HCT116 (cell line): ENCODE measurements at regions not wholly inside any gene's neighbourhood (a gene's known extent, or its start where the extent isn't known, plus 50 kb on each side); places are given as distances from the start of the nearest gene placed in this dataset.

Source experiments
- ATAC-seq: fragments of 200-7000 bp; cut with Tn5 transposase; 2 replicates; pipeline ENCODE4 v1.9.1; 2020; ENCODE audit warnings: mild to moderate bottlenecking, moderate library complexity
- BruUV-seq: library from RNA; stranded (reverse); fragments of 400-500 nt; replicated peaks from 2 replicates; lab custom pipeline; 2021; lab: Mats Ljungman, UMichigan
- CTCF ChIA-PET: fragments of 300-600 bp; sonication (Branson Sonifier 250); formaldehyde crosslinking; loops from one replicate; lab custom pipeline; 2021; ENCODE audit warnings: antibody characterized with exemption; lab: Charles Lee
- POLR2A ChIA-PET: fragments of 300-600, 350-600 bp; sonication (Branson Sonifier 250); formaldehyde crosslinking; loops from one replicate; lab custom pipeline; 2021; ENCODE audit warnings: antibody characterized with exemption; lab: Charles Lee
- RAD21 ChIA-PET, 2 experiments: fragments of 300-600 bp; sonication (Branson Sonifier 250); formaldehyde crosslinking; loops; one replicate each; lab custom pipeline; 2023; ENCODE audit warnings: low total read pairs in 2 of 2; ENCODE audit not compliant: uncharacterized antibody in 2 of 2, unreplicated experiment in 2 of 2, low non-redundant PET in 1 of 2; lab: Charles Lee
- DNase-seq: peaks from one replicate; pipeline ENCODE4 v3.0.0-alpha.2; 2010; ENCODE audit warnings: low read depth, low spot score
- H2AFZ ChIP-seq: fragments of 200-600 bp; shearing (Covaris generic), sonication (generic); 2 replicates; pipeline ENCODE4 v1.6.1; 2017; ENCODE audit warnings: low read depth, mixed run types, mixed read lengths, antibody characterized with exemption, low read length; ENCODE audit not compliant: poor library complexity, severe bottlenecking
- H3K27ac ChIP-seq: 2 replicates; pipeline ENCODE4 v1.5.1; 2012; ENCODE audit warnings: low read depth, low read length
- H3K27me3 ChIP-seq: fragments of 200-600 bp; sonication (generic); 2 replicates; pipeline ENCODE4 v1.6.1; 2016; ENCODE audit warnings: mixed run types, low read length, mixed read lengths; ENCODE audit not compliant: insufficient read depth
- H3K36me3 ChIP-seq, 2 experiments: fragments of 200-500 bp in 1 of 2; fragments of 200-600 bp in 1 of 2; sonication (Bioruptor generic) in 1 of 2; sonication (generic) in 1 of 2; 2 replicates each; pipeline versions ENCODE4 v1.5.1 to v1.6.1; 2014 to 2016; ENCODE audit warnings: low read length in 2 of 2, inconsistent platforms in 1 of 2, mixed read lengths in 1 of 2, mixed run types in 1 of 2; ENCODE audit not compliant: insufficient read depth in 2 of 2, control insufficient read depth in 1 of 2
- H3K4me1 ChIP-seq, 2 experiments: fragments of 200-600 bp in 1 of 2; sonication (generic) in 1 of 2; 2 replicates each; pipeline versions ENCODE4 v1.5.1 to v1.6.1; 2012 to 2017; ENCODE audit warnings: low read length in 2 of 2, inconsistent platforms in 1 of 2, mild to moderate bottlenecking in 1 of 2, mixed read lengths in 1 of 2, mixed run types in 1 of 2, moderate library complexity in 1 of 2; ENCODE audit not compliant: insufficient read depth in 2 of 2, control insufficient read depth in 1 of 2
- H3K4me2 ChIP-seq: fragments of 200-600 bp; sonication (generic); 2 replicates; pipeline ENCODE4 v1.6.1; 2017; ENCODE audit warnings: mixed run types, low read length, mixed read lengths
- H3K4me3 ChIP-seq, 2 experiments: fragments of 200-600 bp in 1 of 2; sonication (generic) in 1 of 2; replicated peaks in 1 of 2; 2 replicates each; pipeline ENCODE4 v1.5.1; 2011 to 2016; ENCODE audit warnings: low read length in 2 of 2, control low read depth in 1 of 2, low read depth in 1 of 2, mild to moderate bottlenecking in 1 of 2, mixed read lengths in 1 of 2, mixed run types in 1 of 2
- H3K79me2 ChIP-seq: fragments of 200-600 bp; sonication (generic); 2 replicates; pipeline ENCODE4 v1.6.1; 2017; ENCODE audit warnings: mild to moderate bottlenecking, mixed run types, low read length, moderate library complexity, mixed read lengths; ENCODE audit not compliant: insufficient read depth
- H3K9ac ChIP-seq: fragments of 200-600 bp; sonication (generic); 2 replicates; pipeline ENCODE4 v1.6.1; 2016; ENCODE audit warnings: low read length, mixed read lengths
- H3K9me2 ChIP-seq: fragments of 200-600 bp; sonication (generic), shearing (Covaris generic); 2 replicates; pipeline ENCODE4 v1.6.1; 2017; ENCODE audit warnings: mixed run types, mild to moderate bottlenecking, moderate library complexity; ENCODE audit not compliant: insufficient read depth
- H3K9me3 ChIP-seq, 2 experiments: fragments of 200-500 bp in 1 of 2; fragments of 200-600 bp in 1 of 2; sonication (Bioruptor generic) in 1 of 2; sonication (generic) in 1 of 2; 2 replicates each; pipeline ENCODE4 v1.6.1; 2014 to 2017; ENCODE audit warnings: low read length in 2 of 2, mixed read lengths in 2 of 2, inconsistent platforms in 1 of 2, low read depth in 1 of 2, mild to moderate bottlenecking in 1 of 2, mixed run types in 1 of 2, moderate library complexity in 1 of 2; ENCODE audit not compliant: control insufficient read depth in 1 of 2, insufficient read depth in 1 of 2
- H4K20me1 ChIP-seq: fragments of 200-600 bp; sonication (generic), shearing (Covaris generic); 2 replicates; pipeline ENCODE4 v1.6.1; 2017; ENCODE audit warnings: mixed run types, mild to moderate bottlenecking, moderate library complexity; ENCODE audit not compliant: insufficient read depth
- CBX3 ChIP-seq: IDR thresholded peaks from 2 replicates; pipeline ENCODE4 v1.6.1; 2012; ENCODE audit warnings: low read depth
- CEBPB ChIP-seq: IDR thresholded peaks from 2 replicates; pipeline ENCODE4 v1.6.1; 2012; ENCODE audit warnings: low read depth
- ELF1 ChIP-seq: IDR thresholded peaks from 2 replicates; pipeline ENCODE4 v1.6.1; 2012; ENCODE audit warnings: low read depth, borderline replicate concordance
- EZH2 ChIP-seq: fragments of 200-600 bp; sonication (generic); IDR thresholded peaks from 2 replicates; pipeline ENCODE4 v1.6.1; 2017; ENCODE audit warnings: antibody characterized with exemption, mixed run types
- EZH2phosphoT487 ChIP-seq: fragments of 200-600 bp; IDR thresholded peaks from 2 replicates; pipeline ENCODE4 v1.6.1; 2018; ENCODE audit warnings: antibody characterized with exemption, borderline replicate concordance
- FOSL1 ChIP-seq: IDR thresholded peaks from 2 replicates; pipeline ENCODE4 v1.6.1; 2012; ENCODE audit warnings: low read depth
- JUND ChIP-seq: IDR thresholded peaks from 2 replicates; pipeline ENCODE4 v1.6.1; 2012
- POLR2AphosphoS5 ChIP-seq: IDR thresholded peaks from 2 replicates; pipeline ENCODE4 v1.6.1; 2011; ENCODE audit warnings: mild to moderate bottlenecking, low read depth, low read length, moderate library complexity
- SIN3A ChIP-seq: IDR thresholded peaks from 2 replicates; pipeline ENCODE4 v1.6.1; 2012; ENCODE audit warnings: low read depth
- TCF7L2 ChIP-seq: IDR thresholded peaks from 2 replicates; pipeline ENCODE4 v1.7.0; 2011; ENCODE audit warnings: borderline replicate concordance, inconsistent platforms; ENCODE audit not compliant: insufficient read depth, insufficient read length; ENCODE audit errors: extremely low read depth
- YY1 ChIP-seq: IDR thresholded peaks from 2 replicates; pipeline ENCODE4 v1.6.1; 2011; ENCODE audit warnings: low read length, low read depth, moderate library complexity, mild to moderate bottlenecking; ENCODE audit not compliant: insufficient replicate concordance; ENCODE audit errors: extremely low read depth
- ZFX ChIP-seq: fragments of 450-650 bp; IDR thresholded peaks from 2 replicates; pipeline ENCODE4 v1.6.1; 2017
- intact Hi-C: fragments of 100-400 bp; cut with micrococcal nuclease; formaldehyde crosslinking; loops from 2 replicates; pipeline ENCODE4 v1.10.0; 2022
- TF ChIP-seq, protein P1 (sequence below): IDR thresholded peaks from 2 replicates; pipeline ENCODE4 v1.6.1; 2011; ENCODE audit warnings: mild to moderate bottlenecking, low read length, moderate library complexity; ENCODE audit not compliant: insufficient replicate concordance; ENCODE audit errors: extremely low read depth
- TF ChIP-seq, protein P2 (sequence below): IDR thresholded peaks from 2 replicates; pipeline ENCODE4 v1.6.1; 2012
- TF ChIP-seq, protein P3 (sequence below): IDR thresholded peaks from 2 replicates; pipeline ENCODE4 v1.6.1; 2012; ENCODE audit warnings: low read depth

DNA sequence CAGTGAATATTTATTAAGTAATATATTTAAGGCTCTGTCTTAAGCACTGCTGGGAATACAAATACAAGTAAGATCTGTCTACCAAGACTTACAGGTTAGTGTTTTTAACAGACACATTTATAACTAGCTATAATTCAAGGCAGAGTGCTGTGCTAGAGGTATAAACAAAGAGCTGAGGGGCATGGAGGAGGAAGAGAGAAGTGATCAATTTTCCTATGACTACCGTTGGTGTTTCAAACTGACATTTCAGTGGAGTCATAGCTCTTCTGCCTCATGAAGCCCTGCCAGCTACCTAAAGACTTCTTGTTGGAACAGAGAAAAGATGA lies 79.9 kb downstream of the CYB561 start:
- H3K27me3 ChIP-seq = no peaks in the 10 kb centered on the region
- no peaks in the 10 kb centered on the region for H3K79me2 ChIP-seq
- no peak overlapping the region for H3K9ac ChIP-seq
- no peak for TF ChIP-seq EZH2phosphoT487
- TF ChIP-seq, protein P1, sequence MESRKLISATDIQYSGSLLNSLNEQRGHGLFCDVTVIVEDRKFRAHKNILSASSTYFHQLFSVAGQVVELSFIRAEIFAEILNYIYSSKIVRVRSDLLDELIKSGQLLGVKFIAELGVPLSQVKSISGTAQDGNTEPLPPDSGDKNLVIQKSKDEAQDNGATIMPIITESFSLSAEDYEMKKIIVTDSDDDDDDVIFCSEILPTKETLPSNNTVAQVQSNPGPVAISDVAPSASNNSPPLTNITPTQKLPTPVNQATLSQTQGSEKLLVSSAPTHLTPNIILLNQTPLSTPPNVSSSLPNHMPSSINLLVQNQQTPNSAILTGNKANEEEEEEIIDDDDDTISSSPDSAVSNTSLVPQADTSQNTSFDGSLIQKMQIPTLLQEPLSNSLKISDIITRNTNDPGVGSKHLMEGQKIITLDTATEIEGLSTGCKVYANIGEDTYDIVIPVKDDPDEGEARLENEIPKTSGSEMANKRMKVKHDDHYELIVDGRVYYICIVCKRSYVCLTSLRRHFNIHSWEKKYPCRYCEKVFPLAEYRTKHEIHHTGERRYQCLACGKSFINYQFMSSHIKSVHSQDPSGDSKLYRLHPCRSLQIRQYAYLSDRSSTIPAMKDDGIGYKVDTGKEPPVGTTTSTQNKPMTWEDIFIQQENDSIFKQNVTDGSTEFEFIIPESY = no peak
- TF ChIP-seq EZH2 = no peak
- TF ChIP-seq SIN3A = no peak
- no peaks in the 10 kb centered on the region for H4K20me1 ChIP-seq
- intact Hi-C loops = no loop called here
- RAD21 ChIA-PET = no interaction called here
- H2AFZ ChIP-seq = no peak overlapping the region
- H3K36me3 ChIP-seq = no peaks in the 10 kb centered on the region
- ATAC-seq (no peak), DNase-seq (no peak)
- BruUV-seq = no TSS peak
- H3K4me1 ChIP-seq = no peaks in the 10 kb centered on the region
- POLR2A ChIA-PET = no interaction called here
- CTCF ChIA-PET = interaction anchor here (0.6 to 1.8 kb wide), 2 partner anchors 40 to 320 kb away, joined by 4 read pairs; no protein-coding TSS in a partner anchor
- no peak overlapping the region for H3K4me3 ChIP-seq
- H3K9me3 ChIP-seq = no peaks in the 10 kb centered on the region
- H3K9me2 ChIP-seq = no peaks in the 10 kb centered on the region
- H3K4me2 ChIP-seq = no peak overlapping the region
- H3K27ac ChIP-seq = no peak overlapping the region

DNA sequence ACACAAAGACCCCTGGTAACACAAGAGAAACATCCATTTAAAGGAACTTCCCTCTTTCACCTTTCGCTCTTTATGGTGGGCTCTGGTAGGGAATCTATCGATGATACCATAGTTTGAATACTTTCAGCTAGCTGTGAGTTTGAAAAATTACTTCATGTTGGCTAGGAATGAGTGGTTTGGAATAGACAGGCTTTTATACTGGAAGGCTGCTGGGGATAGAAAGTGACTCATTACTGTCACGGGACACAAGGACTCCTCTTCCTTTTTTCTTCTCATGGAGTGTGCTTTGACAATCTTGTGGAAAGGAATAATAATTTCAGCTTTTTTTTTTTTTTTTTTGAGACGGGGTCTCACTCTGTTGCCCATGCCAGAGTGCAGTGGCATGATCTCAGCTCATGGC lies 76.9 kb downstream of the CYB561 start:
- H3K9ac ChIP-seq = no peak overlapping the region
- no peak overlapping the region for H3K27ac ChIP-seq
- CTCF ChIA-PET = interaction anchor here (0.5 to 0.9 kb wide), 2 partner anchors 37 to 352 kb away, joined by 3 read pairs; no protein-coding TSS in a partner anchor
- H3K9me3 ChIP-seq = no peaks in the 10 kb centered on the region
- H3K4me1 ChIP-seq = no peaks in the 10 kb centered on the region
- no peaks in the 10 kb centered on the region for H3K36me3 ChIP-seq
- no peak overlapping the region for H2AFZ ChIP-seq
- POLR2A ChIA-PET = no interaction called here
- no peaks in the 10 kb centered on the region for H3K9me2 ChIP-seq
- no peak overlapping the region for H3K4me2 ChIP-seq
- RAD21 ChIA-PET = no interaction called here
- H4K20me1 ChIP-seq = no peaks in the 10 kb centered on the region
- intact Hi-C loops = no loop called here
- no peaks in the 10 kb centered on the region for H3K27me3 ChIP-seq
- no peak for ATAC-seq
- H3K79me2 ChIP-seq = no peaks in the 10 kb centered on the region
- BruUV-seq = no TSS peak
- no peak for DNase-seq
- no peak overlapping the region for H3K4me3 ChIP-seq
- TF ChIP-seq CBX3 = no peak
- no peak for TF ChIP-seq FOSL1
- no peak for TF ChIP-seq TCF7L2
- TF ChIP-seq CEBPB = no peak
- TF ChIP-seq, protein P2, sequence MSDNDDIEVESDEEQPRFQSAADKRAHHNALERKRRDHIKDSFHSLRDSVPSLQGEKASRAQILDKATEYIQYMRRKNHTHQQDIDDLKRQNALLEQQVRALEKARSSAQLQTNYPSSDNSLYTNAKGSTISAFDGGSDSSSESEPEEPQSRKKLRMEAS = no peak
- TF ChIP-seq POLR2AphosphoS5 = no peak
- no peak for TF ChIP-seq ELF1
- TF ChIP-seq, protein P3, sequence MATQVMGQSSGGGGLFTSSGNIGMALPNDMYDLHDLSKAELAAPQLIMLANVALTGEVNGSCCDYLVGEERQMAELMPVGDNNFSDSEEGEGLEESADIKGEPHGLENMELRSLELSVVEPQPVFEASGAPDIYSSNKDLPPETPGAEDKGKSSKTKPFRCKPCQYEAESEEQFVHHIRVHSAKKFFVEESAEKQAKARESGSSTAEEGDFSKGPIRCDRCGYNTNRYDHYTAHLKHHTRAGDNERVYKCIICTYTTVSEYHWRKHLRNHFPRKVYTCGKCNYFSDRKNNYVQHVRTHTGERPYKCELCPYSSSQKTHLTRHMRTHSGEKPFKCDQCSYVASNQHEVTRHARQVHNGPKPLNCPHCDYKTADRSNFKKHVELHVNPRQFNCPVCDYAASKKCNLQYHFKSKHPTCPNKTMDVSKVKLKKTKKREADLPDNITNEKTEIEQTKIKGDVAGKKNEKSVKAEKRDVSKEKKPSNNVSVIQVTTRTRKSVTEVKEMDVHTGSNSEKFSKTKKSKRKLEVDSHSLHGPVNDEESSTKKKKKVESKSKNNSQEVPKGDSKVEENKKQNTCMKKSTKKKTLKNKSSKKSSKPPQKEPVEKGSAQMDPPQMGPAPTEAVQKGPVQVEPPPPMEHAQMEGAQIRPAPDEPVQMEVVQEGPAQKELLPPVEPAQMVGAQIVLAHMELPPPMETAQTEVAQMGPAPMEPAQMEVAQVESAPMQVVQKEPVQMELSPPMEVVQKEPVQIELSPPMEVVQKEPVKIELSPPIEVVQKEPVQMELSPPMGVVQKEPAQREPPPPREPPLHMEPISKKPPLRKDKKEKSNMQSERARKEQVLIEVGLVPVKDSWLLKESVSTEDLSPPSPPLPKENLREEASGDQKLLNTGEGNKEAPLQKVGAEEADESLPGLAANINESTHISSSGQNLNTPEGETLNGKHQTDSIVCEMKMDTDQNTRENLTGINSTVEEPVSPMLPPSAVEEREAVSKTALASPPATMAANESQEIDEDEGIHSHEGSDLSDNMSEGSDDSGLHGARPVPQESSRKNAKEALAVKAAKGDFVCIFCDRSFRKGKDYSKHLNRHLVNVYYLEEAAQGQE = no peak
- TF ChIP-seq YY1 = no peak
- no peak for TF ChIP-seq JUND
- TF ChIP-seq ZFX = no peak
